Testis (tissue), 2 donors: ENCODE measurements at regions not wholly inside any gene's neighbourhood (a gene's known extent, or its start where the extent isn't known, plus 50 kb on each side); places are given as distances from the start of the nearest gene placed in this dataset.

ENCODE experiments used
- DNase-seq: peaks from one replicate; pipeline ENCODE4 v3.0.0-alpha.2; 2019
- H3K27ac ChIP-seq, 2 donors: fragments of 200-600 bp; sonication (generic); one replicate each; pipeline ENCODE4 v1.5.1; 2019
- H3K27me3 ChIP-seq: fragments of 200-600 bp; sonication (generic); one replicate; pipeline ENCODE4 v1.5.1; 2019
- H3K36me3 ChIP-seq: fragments of 200-600 bp; sonication (generic); one replicate; pipeline ENCODE4 v1.5.1; 2017; ENCODE audit warnings: low read depth; ENCODE audit errors: missing control alignments
- H3K4me1 ChIP-seq: fragments of 200-600 bp; sonication (generic); one replicate; pipeline ENCODE4 v1.5.1; 2019
- H3K4me3 ChIP-seq, 2 donors: fragments of 200-600 bp; sonication (generic); one replicate each; pipeline ENCODE4 v1.5.1; 2017 to 2019
- H3K9me3 ChIP-seq: fragments of 200-600 bp; sonication (generic); one replicate; pipeline ENCODE4 v1.5.1; 2017
- POLR2A ChIP-seq: fragments of 450-650 bp; IDR thresholded peaks from one replicate; pipeline ENCODE4 v1.6.1; 2017; ENCODE audit warnings: antibody characterized with exemption, mild to moderate bottlenecking, moderate library complexity
- WGBS, 2 donors: methylation state at CpG; one replicate each; pipeline ENCODE4 v1.1.5; 2018; 5-methylcytosine and 5-hydroxymethylcytosine counted together
- intact Hi-C: fragments of 100-400 bp; cut with DNase I; formaldehyde crosslinking; loops from one replicate; pipeline ENCODE4 v1.15.1; 2023; ENCODE audit warnings: low total_unique reads
- TF ChIP-seq, protein P1 (sequence below), 3 experiments: fragments of 450-650 bp in 2 of 3; fragments of 200-600 bp in 1 of 3; sonication (generic) in 1 of 3; IDR thresholded peaks; one replicate each; pipeline ENCODE4 v1.5.1; 2016 to 2019; ENCODE audit warnings: antibody characterized with exemption in 3 of 3, mild to moderate bottlenecking in 2 of 3, moderate library complexity in 1 of 3

GRCh38 chr11:57047610-57048009 lies 58.9 kb downstream of the OR5AK2 start:
- no peak for DNase-seq
- no peak overlapping the region for H3K27ac ChIP-seq
- H3K4me1 ChIP-seq: no peaks in the 10 kb centered on the region
- intact Hi-C loops: no loop called here
- TF ChIP-seq POLR2A: no peak
- TF ChIP-seq, protein P1, sequence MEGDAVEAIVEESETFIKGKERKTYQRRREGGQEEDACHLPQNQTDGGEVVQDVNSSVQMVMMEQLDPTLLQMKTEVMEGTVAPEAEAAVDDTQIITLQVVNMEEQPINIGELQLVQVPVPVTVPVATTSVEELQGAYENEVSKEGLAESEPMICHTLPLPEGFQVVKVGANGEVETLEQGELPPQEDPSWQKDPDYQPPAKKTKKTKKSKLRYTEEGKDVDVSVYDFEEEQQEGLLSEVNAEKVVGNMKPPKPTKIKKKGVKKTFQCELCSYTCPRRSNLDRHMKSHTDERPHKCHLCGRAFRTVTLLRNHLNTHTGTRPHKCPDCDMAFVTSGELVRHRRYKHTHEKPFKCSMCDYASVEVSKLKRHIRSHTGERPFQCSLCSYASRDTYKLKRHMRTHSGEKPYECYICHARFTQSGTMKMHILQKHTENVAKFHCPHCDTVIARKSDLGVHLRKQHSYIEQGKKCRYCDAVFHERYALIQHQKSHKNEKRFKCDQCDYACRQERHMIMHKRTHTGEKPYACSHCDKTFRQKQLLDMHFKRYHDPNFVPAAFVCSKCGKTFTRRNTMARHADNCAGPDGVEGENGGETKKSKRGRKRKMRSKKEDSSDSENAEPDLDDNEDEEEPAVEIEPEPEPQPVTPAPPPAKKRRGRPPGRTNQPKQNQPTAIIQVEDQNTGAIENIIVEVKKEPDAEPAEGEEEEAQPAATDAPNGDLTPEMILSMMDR (IDR thresholded peaks at IDR 0.05): no peak
- no peaks in the 10 kb centered on the region for H3K36me3 ChIP-seq
- no peaks in the 10 kb centered on the region for H3K27me3 ChIP-seq
- H3K4me3 ChIP-seq: no peak overlapping the region
- no peaks in the 10 kb centered on the region for H3K9me3 ChIP-seq

GRCh38 chr11:57049749-57050148 lies 61.0 kb downstream of the OR5AK2 start:
- TF ChIP-seq, protein P1 (IDR thresholded peaks at IDR 0.05): no peak
- TF ChIP-seq POLR2A: no peak
- Histone ChIP-seq H3K9me3 (no peaks in the 10 kb centered on the region), H3K4me1 (no peaks in the 10 kb centered on the region), H3K27me3 (no peaks in the 10 kb centered on the region), H3K27ac (no peak overlapping the region), H3K36me3 (no peaks in the 10 kb centered on the region), H3K4me3 (no peak overlapping the region)
- 87 to 88% methylated on average over 4 of the region's 4 CpGs for WGBS, 2 donors
- intact Hi-C loops: no loop called here
- no peak for DNase-seq

DNA sequence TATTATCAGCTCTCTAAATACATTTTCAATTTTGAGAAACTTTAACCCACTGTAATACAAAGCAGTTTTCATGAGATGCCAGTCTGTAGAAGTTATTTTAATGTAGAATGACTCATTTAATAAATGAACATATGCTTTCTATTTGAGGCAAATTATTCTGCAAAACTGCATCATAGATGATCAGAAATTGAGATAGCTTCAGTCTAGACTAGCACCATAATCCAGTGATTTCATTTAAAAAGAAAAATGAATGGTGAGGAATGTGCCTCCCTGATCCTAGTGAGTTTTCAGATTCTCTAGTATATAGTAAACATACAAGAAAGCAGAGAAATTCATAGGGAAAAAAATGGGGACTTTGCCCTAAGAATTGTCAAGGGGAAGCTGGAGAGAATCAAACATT lies 66.1 kb downstream of the OR5AK2 start:
- Histone ChIP-seq H3K4me1 (no peaks in the 10 kb centered on the region), H3K27me3 (no peaks in the 10 kb centered on the region), H3K9me3 (no peaks in the 10 kb centered on the region), H3K36me3 (no peaks in the 10 kb centered on the region), H3K4me3 (no peak overlapping the region), H3K27ac (no peak overlapping the region)
- DNase-seq: no peak
- TF ChIP-seq POLR2A: no peak
- TF ChIP-seq, protein P1 (IDR thresholded peaks at IDR 0.05): no peak
- intact Hi-C loops: no loop called here

DNA sequence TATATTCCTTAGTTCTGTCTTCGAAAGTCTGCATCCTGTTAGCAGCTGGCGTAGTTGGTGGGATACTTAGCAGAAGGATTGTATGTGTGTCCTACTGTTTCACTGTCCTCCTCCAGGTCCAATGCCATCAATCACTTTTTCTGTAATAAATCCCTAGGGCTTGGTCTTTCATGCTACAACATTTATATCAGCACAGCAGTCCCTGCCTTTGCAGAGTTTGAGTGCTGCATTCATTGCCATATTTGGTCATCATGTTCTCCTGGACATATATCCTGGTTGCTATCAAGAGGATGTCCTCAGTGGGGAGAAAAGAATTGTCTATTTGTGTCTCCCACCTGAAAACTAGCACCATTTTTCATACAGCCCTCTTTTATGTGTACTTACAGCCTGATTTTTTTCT lies 67.0 kb downstream of the OR5AK2 start:
- Histone ChIP-seq H3K9me3 (no peaks in the 10 kb centered on the region), H3K4me1 (no peaks in the 10 kb centered on the region), H3K36me3 (no peaks in the 10 kb centered on the region), H3K27me3 (no peaks in the 10 kb centered on the region), H3K27ac (no peak overlapping the region), H3K4me3 (no peak overlapping the region)
- TF ChIP-seq, protein P1 (IDR thresholded peaks at IDR 0.05): no peak
- no peak for TF ChIP-seq POLR2A
- 87 to 88% methylated on average over 2 of the region's 2 CpGs for WGBS, 2 donors
- DNase-seq: no peak
- intact Hi-C loops: no loop called here

DNA sequence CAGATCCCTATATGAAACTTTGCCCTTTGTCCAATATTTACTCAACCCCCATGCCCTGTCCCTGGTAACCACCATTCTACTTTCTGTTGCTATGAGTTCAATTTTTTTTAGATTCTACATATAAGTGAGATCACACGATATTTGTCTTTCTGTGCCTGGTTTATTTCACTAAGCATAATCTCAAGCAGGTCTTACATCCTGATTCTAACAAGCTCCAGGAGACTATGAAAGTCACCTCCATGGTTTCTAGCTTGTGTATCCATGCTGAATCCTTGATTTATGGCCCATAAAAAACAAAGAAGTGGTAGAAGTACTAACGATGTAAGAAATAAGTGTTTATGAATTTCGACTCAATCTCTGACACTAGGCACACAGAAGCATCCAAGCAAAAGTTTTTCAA lies 68.0 kb downstream of the OR5AK2 start:
- WGBS, 2 donors: 60 to 71% methylated on average over 3 of the region's 3 CpGs
- intact Hi-C loops: no loop called here
- Histone ChIP-seq H3K4me1 (no peaks in the 10 kb centered on the region), H3K27ac (no peak overlapping the region), H3K36me3 (no peaks in the 10 kb centered on the region), H3K9me3 (no peaks in the 10 kb centered on the region), H3K27me3 (no peaks in the 10 kb centered on the region), H3K4me3 (no peak overlapping the region)
- no peak for DNase-seq
- TF ChIP-seq, protein P1 (IDR thresholded peaks at IDR 0.05): no peak
